Mucosa of stomach (tissue), 1 donor: ENCODE measurements at regions not wholly inside any gene's neighbourhood (a gene's known extent, or its start where the extent isn't known, plus 50 kb on each side); places are given as distances from the start of the nearest gene placed in this dataset.
"Not testable (repeated sequence)": the region's sequence is repeated elsewhere in the genome, so short reads cannot be mapped to it uniquely, and the experiment has no call there.

Source experiments
- H3K27me3 ChIP-seq: one replicate; pipeline ENCODE4 v1.7.0; 2013; ENCODE audit warnings: mild to moderate bottlenecking, low read length; ENCODE audit not compliant: control insufficient read depth, insufficient read depth
- H3K36me3 ChIP-seq: one replicate; pipeline ENCODE4 v1.7.0; 2013; ENCODE audit warnings: low read length; ENCODE audit not compliant: control insufficient read depth, insufficient read depth
- H3K4me1 ChIP-seq: one replicate; pipeline ENCODE4 v1.7.0; 2013; ENCODE audit warnings: mild to moderate bottlenecking, low read length; ENCODE audit not compliant: control insufficient read depth, insufficient read depth
- H3K4me3 ChIP-seq: one replicate; pipeline ENCODE4 v1.7.0; 2013; ENCODE audit warnings: low read length
- H3K9ac ChIP-seq: one replicate; pipeline ENCODE4 v1.7.0; 2013; ENCODE audit warnings: mild to moderate bottlenecking, low read length, moderate library complexity
- H3K9me3 ChIP-seq: one replicate; pipeline ENCODE4 v1.7.0; 2013; ENCODE audit warnings: mild to moderate bottlenecking, low read length, moderate library complexity; ENCODE audit not compliant: control insufficient read depth
- donor health status: Pancreatic carcinoma.

DNA sequence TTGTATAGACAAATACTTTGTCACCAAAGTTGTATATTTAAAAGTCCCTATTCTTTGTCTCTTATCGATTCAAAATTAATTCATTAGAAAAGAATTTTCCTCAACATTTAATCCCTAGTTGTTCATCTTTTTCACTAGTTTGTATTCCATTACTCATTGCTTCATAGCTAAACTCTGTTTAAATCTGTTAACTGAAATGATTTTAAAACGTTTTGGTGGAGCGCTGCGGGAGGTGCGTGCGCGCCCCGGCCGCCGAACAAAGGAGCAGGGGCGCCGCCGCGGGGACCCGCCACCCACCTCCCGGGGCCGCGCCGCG is 56.4 kb upstream of the GOLGA8A start:
- Histone ChIP-seq H3K36me3 (no peaks in the 10 kb centered on the region), H3K4me3 (no peak overlapping the region), H3K4me1 (no peaks in the 10 kb centered on the region), H3K9me3 (no peaks in the 10 kb centered on the region), H3K9ac (no peak overlapping the region), H3K27me3 (peaks cover 66% of the 10 kb centered on the region)

- Histone ChIP-seq H3K4me1 (no peaks in the 10 kb centered on the region), H3K4me3 (no peak overlapping the region), H3K9me3 (no peaks in the 10 kb centered on the region), H3K9ac (no peak overlapping the region), H3K36me3 (no peaks in the 10 kb centered on the region), H3K27me3 (peaks cover 64% of the 10 kb centered on the region)
Observed at GRCh38 chr15:34493001-34493400, 55.4 kb upstream of the GOLGA8A start.

- peaks cover 52% of the 10 kb centered on the region for H3K27me3 ChIP-seq
- not testable (repeated sequence) for H3K4me3 ChIP-seq, H3K36me3 ChIP-seq, H3K9ac ChIP-seq, H3K9me3 ChIP-seq, H3K4me1 ChIP-seq
Observed at GRCh38 chr15:34491488-34491887, 53.9 kb upstream of the GOLGA8A start.

GRCh38 chr15:34490417-34491193 is 53.0 kb upstream of the GOLGA8A start:
- Histone ChIP-seq H3K4me3 (no peak overlapping the region), H3K36me3 (no peaks in the 10 kb centered on the region), H3K9ac (no peak overlapping the region), H3K9me3 (no peaks in the 10 kb centered on the region), H3K27me3 (peaks cover 44% of the 10 kb centered on the region), H3K4me1 (no peaks in the 10 kb centered on the region)

DNA sequence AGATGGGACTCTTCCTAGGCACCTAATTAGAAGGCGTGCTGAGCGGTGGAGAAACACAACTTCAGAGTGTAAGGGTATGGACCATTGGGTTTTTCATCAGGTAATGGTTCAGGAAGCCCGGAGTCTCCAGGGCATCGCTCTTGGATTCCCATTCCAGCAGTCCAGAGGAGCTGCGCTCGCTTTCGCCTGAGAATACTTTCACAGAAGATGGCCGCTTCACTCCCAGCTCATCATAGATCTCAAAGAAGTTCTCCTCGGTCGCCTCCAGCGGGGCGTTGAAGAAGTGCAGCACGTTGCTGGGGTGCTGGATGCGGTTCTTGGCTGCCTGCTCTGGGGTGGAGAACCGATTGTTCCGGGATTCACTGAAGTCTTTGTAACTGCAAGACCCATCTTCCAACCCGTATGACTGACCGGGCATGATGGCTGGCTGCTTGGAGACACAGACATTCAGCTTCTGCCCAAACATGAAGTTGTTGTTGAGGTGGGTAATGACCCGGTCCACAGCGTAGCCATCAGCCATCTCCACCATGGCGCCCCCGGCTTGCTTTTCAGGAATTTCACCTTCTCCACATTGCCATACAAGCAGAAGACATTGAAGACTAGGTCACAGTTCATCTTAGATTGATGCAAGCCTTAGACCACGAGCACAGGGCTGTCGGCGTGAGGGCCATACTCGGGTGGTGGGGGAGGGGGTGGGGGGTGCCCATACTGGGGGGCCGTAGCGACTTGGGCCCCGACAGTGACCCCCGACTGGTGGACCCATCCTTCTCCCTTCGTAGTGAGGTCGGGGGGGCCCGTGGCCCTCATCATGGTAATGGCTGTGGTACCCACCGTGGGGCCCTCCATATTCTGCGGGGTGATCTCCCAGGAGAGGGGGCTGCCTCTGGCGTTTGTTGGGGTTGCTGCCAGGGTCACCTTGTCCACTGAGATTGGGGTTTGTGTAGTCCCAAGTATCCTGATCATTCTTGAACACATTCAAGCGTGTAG is 51.7 kb upstream of the GOLGA8A start:
- H3K4me1 ChIP-seq, H3K4me3 ChIP-seq, H3K9ac ChIP-seq, H3K36me3 ChIP-seq, H3K9me3 ChIP-seq: not testable (repeated sequence)
- H3K27me3 ChIP-seq: peaks cover 31% of the 10 kb centered on the region
